Caco-2 (cell line): ENCODE measurements at regions not wholly inside any gene's neighbourhood (a gene's known extent, or its start where the extent isn't known, plus 50 kb on each side); places are given as distances from the start of the nearest gene placed in this dataset.

Experiments
- BruUV-seq: library from RNA; stranded (reverse); fragments of 400-500 nt; replicated peaks from 2 replicates; lab custom pipeline; 2021; lab: Mats Ljungman, UMichigan
- CTCF ChIA-PET: fragments of 300-600 bp; sonication (Branson Sonifier 250); formaldehyde crosslinking; loops from one replicate; lab custom pipeline; 2022; ENCODE audit warnings: antibody characterized with exemption; lab: Charles Lee
- POLR2A ChIA-PET: fragments of 300-600 bp; sonication (Branson Sonifier 250); formaldehyde crosslinking; loops from one replicate; lab custom pipeline; 2022; ENCODE audit warnings: antibody characterized with exemption; lab: Charles Lee
- DNase-seq, 2 experiments: peaks; one replicate each; pipeline versions ENCODE4 v3.0.0 to v3.0.0-alpha.2; 2020 to 2022
- H3K27me3 ChIP-seq: replicated peaks from 2 replicates; pipeline ENCODE4 v1.6.0; 2011; ENCODE audit warnings: low read length; ENCODE audit not compliant: control insufficient read depth, insufficient read depth
- H3K36me3 ChIP-seq: 2 replicates; pipeline ENCODE4 v1.5.1; 2011; ENCODE audit warnings: low read length; ENCODE audit not compliant: control insufficient read depth, insufficient read depth
- H3K4me1 ChIP-seq: fragments of 250-450 bp; sonication (Bioruptor Pico); 2 replicates; pipeline ENCODE4 v1.5.1; 2020; ENCODE audit warnings: mild to moderate bottlenecking
- H3K4me3 ChIP-seq: 2 replicates; pipeline ENCODE4 v1.5.1; 2011; ENCODE audit warnings: low read depth, mild to moderate bottlenecking, control low read depth, low read length
- H3K9me3 ChIP-seq: fragments of 250-450 bp; sonication (Bioruptor Pico); 2 replicates; pipeline ENCODE4 v1.5.1; 2020; ENCODE audit warnings: mild to moderate bottlenecking, moderate library complexity
- H3K27ac Mint-ChIP-seq: one replicate; pipeline ENCODE4 v1.8.0; 2022; ENCODE audit warnings: mixed read lengths; ENCODE audit not compliant: unreplicated experiment
- H3K27me3 Mint-ChIP-seq: one replicate; pipeline ENCODE4 v1.8.0; 2022; ENCODE audit warnings: mixed read lengths; ENCODE audit not compliant: insufficient read depth, unreplicated experiment
- H3K36me3 Mint-ChIP-seq: one replicate; pipeline ENCODE4 v1.8.0; 2022; ENCODE audit warnings: mild to moderate bottlenecking, mixed read lengths; ENCODE audit not compliant: insufficient read depth, unreplicated experiment
- H3K4me1 Mint-ChIP-seq: one replicate; pipeline ENCODE4 v1.8.0; 2022; ENCODE audit warnings: low read depth, mixed read lengths; ENCODE audit not compliant: unreplicated experiment
- H3K4me3 Mint-ChIP-seq: one replicate; pipeline ENCODE4 v1.8.0; 2022; ENCODE audit warnings: mild to moderate bottlenecking, moderate library complexity, mixed read lengths; ENCODE audit not compliant: unreplicated experiment
- H3K9me3 Mint-ChIP-seq: one replicate; pipeline ENCODE4 v1.8.0; 2022; ENCODE audit warnings: mixed read lengths; ENCODE audit not compliant: unreplicated experiment
- intact Hi-C: fragments of 100-400 bp; cut with micrococcal nuclease; formaldehyde crosslinking; loops from one replicate; pipeline ENCODE4 v1.10.0; 2022; ENCODE audit not compliant: unreplicated experiment
- TF ChIP-seq, protein P1 (sequence below), 2 experiments: fragments of 200-600 bp in 1 of 2; IDR thresholded peaks; 1 replicate in 1 of 2; 2 replicates in 1 of 2; pipeline versions ENCODE4 v1.5.1 to v1.8.0; 2011 to 2022; ENCODE audit warnings: antibody characterized with exemption in 1 of 2, control low read depth in 1 of 2, inconsistent platforms in 1 of 2, low read depth in 1 of 2, low read length in 1 of 2, mild to moderate bottlenecking in 1 of 2, moderate library complexity in 1 of 2; ENCODE audit not compliant: insufficient read depth in 1 of 2, severe bottlenecking in 1 of 2, unreplicated experiment in 1 of 2

DNA sequence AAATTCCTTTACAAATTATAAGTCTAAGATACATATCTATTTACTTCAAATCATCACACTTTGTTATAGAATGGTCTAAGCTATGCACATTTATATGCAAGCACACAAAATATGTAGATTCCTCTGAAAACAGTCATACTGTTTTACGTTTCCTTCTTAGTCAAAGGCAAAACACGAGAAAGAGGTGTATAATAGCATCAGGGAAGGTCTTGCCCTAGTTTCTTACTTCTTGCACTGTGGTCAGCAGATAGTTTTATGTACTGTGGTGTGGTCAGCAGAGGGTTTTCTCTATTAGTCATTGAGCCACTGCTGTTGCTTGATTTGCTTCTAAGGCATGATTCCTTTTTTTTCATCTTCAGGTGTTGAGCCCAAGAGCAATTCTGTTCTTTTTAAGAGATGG, 117.7 kb downstream of the ADAM29 start:
- no peaks in the 10 kb centered on the region for H3K4me1 Mint-ChIP-seq
- intact Hi-C loops: no loop called here
- peaks cover 11% of the 10 kb centered on the region for H3K9me3 Mint-ChIP-seq
- H3K27me3 ChIP-seq: no peaks in the 10 kb centered on the region
- H3K9me3 ChIP-seq: peaks cover 3% of the 10 kb centered on the region; the same call in 1 of the 2 replicates
- no peaks in the 10 kb centered on the region for H3K4me1 ChIP-seq
- TF ChIP-seq, protein P1, sequence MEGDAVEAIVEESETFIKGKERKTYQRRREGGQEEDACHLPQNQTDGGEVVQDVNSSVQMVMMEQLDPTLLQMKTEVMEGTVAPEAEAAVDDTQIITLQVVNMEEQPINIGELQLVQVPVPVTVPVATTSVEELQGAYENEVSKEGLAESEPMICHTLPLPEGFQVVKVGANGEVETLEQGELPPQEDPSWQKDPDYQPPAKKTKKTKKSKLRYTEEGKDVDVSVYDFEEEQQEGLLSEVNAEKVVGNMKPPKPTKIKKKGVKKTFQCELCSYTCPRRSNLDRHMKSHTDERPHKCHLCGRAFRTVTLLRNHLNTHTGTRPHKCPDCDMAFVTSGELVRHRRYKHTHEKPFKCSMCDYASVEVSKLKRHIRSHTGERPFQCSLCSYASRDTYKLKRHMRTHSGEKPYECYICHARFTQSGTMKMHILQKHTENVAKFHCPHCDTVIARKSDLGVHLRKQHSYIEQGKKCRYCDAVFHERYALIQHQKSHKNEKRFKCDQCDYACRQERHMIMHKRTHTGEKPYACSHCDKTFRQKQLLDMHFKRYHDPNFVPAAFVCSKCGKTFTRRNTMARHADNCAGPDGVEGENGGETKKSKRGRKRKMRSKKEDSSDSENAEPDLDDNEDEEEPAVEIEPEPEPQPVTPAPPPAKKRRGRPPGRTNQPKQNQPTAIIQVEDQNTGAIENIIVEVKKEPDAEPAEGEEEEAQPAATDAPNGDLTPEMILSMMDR (IDR thresholded peaks at IDR 0.05; ENCODE audit: insufficient read depth in 1 of 2, low read depth in 1 of 2, low read length in 1 of 2, severe bottlenecking in 1 of 2, unreplicated experiment in 1 of 2): no peak
- no peak overlapping the region for H3K27ac Mint-ChIP-seq
- H3K4me3 ChIP-seq: no peak overlapping the region
- no peak overlapping the region for H3K4me3 Mint-ChIP-seq
- no peaks in the 10 kb centered on the region for H3K36me3 Mint-ChIP-seq
- BruUV-seq: no TSS peak
- ChIA-PET CTCF (no interaction called here), POLR2A (no interaction called here)
- no peak for DNase-seq
- H3K36me3 ChIP-seq: no peaks in the 10 kb centered on the region
- H3K27me3 Mint-ChIP-seq: no peaks in the 10 kb centered on the region

- no TSS peak for BruUV-seq
- no peak overlapping the region for H3K27ac Mint-ChIP-seq
- H3K4me1 Mint-ChIP-seq: no peaks in the 10 kb centered on the region
- no peak for DNase-seq
- ChIA-PET POLR2A (no interaction called here), CTCF (no interaction called here)
- Histone ChIP-seq H3K27me3 (no peaks in the 10 kb centered on the region), H3K36me3 (no peaks in the 10 kb centered on the region), H3K4me3 (no peak overlapping the region), H3K4me1 (no peaks in the 10 kb centered on the region), H3K9me3 (no peaks in the 10 kb centered on the region)
- intact Hi-C loops: no loop called here
- TF ChIP-seq, protein P1 (IDR thresholded peaks at IDR 0.05; ENCODE audit: insufficient read depth in 1 of 2, low read depth in 1 of 2, low read length in 1 of 2, severe bottlenecking in 1 of 2, unreplicated experiment in 1 of 2): no peak
- H3K27me3 Mint-ChIP-seq: no peaks in the 10 kb centered on the region
- no peaks in the 10 kb centered on the region for H3K36me3 Mint-ChIP-seq
- H3K9me3 Mint-ChIP-seq: peaks cover 5% of the 10 kb centered on the region
- no peak overlapping the region for H3K4me3 Mint-ChIP-seq
These were observed 130.1 kb downstream of the ADAM29 start for GRCh38 chr4:175048111-175048784.

- H3K9me3 ChIP-seq: no peaks in the 10 kb centered on the region
- H3K4me1 Mint-ChIP-seq: no peaks in the 10 kb centered on the region
- H3K27ac Mint-ChIP-seq: no peak overlapping the region
- TF ChIP-seq, protein P1 (IDR thresholded peaks at IDR 0.05; ENCODE audit: insufficient read depth in 1 of 2, low read depth in 1 of 2, low read length in 1 of 2, severe bottlenecking in 1 of 2, unreplicated experiment in 1 of 2): no peak
- no peak overlapping the region for H3K4me3 Mint-ChIP-seq
- POLR2A ChIA-PET: no interaction called here
- H3K27me3 Mint-ChIP-seq: no peaks in the 10 kb centered on the region
- no TSS peak for BruUV-seq
- no peak overlapping the region for H3K4me3 ChIP-seq
- H3K4me1 ChIP-seq: no peaks in the 10 kb centered on the region
- no peaks in the 10 kb centered on the region for H3K36me3 Mint-ChIP-seq
- intact Hi-C loops: no loop called here
- DNase-seq: no peak
- no peaks in the 10 kb centered on the region for H3K27me3 ChIP-seq
- CTCF ChIA-PET: no interaction called here
- H3K9me3 Mint-ChIP-seq: no peaks in the 10 kb centered on the region
- H3K36me3 ChIP-seq: no peaks in the 10 kb centered on the region
These were observed 130.7 kb downstream of the ADAM29 start for GRCh38 chr4:175048906-175049305.
